ENCODE measurements at regions not wholly inside any gene's neighbourhood (a gene's known extent, or its start where the extent isn't known, plus 50 kb on each side); places are given as distances from the start of the nearest gene placed in this dataset.

DNA sequence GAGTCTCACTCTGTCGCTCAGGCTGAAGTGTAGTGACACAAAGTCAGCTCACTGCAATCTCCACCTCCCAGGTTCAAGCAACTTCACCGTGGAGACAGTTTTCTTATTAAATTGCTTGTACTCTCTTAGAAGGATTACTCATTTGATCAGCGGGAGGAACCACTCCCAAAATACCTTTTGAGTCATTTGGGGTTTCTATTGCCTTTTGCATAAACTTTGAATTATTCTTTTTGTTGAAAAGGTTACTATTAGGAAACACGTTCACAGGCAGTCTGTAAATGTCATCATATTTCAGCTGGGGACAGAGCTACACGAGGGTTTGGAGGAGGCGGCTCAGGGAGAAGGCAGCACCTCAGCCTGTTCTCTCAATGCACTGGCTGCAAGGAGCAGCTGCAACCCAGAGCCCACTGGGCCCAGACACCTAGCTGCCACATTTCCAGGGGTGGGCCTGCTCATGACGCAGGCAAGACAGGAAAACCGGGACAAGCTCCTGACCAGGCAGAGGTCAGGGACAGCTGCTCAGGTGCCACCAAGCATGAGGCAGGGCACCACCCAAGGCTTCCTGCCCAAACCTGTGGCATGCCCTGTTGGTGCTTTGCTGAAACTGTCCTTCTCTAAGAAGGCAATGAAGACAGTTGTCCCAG is 205.9 kb downstream of the BMP7 start:
- TF ChIP-seq POLR2A (IDR thresholded peaks at IDR 0.05) (no peak), POLR2AphosphoS5 (IDR thresholded peaks at IDR 0.05) (no peak)
- TF ChIP-seq, protein P1, sequence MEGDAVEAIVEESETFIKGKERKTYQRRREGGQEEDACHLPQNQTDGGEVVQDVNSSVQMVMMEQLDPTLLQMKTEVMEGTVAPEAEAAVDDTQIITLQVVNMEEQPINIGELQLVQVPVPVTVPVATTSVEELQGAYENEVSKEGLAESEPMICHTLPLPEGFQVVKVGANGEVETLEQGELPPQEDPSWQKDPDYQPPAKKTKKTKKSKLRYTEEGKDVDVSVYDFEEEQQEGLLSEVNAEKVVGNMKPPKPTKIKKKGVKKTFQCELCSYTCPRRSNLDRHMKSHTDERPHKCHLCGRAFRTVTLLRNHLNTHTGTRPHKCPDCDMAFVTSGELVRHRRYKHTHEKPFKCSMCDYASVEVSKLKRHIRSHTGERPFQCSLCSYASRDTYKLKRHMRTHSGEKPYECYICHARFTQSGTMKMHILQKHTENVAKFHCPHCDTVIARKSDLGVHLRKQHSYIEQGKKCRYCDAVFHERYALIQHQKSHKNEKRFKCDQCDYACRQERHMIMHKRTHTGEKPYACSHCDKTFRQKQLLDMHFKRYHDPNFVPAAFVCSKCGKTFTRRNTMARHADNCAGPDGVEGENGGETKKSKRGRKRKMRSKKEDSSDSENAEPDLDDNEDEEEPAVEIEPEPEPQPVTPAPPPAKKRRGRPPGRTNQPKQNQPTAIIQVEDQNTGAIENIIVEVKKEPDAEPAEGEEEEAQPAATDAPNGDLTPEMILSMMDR (IDR thresholded peaks at IDR 0.05 in 8 of 11, conservative IDR thresholded peaks at IDR 0.05 in 3 of 11), result no peak
- H3K9me3 ChIP-seq, result no peaks in the 10 kb centered on the region
- WGBS, 5 donors, result 60 to 68% (median 64%) methylated on average over 8 of the region's 8 CpGs
- H3K4me1 ChIP-seq, result no peaks in the 10 kb centered on the region
- H3K36me3 ChIP-seq, result no peaks in the 10 kb centered on the region
- DNase-seq, result no peak
- peaks cover 0 to 56% (median 0%) of the 10 kb centered on the region in 7 donors for H3K27me3 ChIP-seq (replicated peaks in 1 of 7)
- H3K27ac ChIP-seq, result no peak overlapping the region
- H3K4me3 ChIP-seq, result no peak overlapping the region
- intact Hi-C loops (cut with DNase I; ENCODE audit: low total_unique reads), result no loop called here

GRCh38 chr20:57061051-57061900 is 205.2 kb downstream of the BMP7 start:
- Histone ChIP-seq H3K27ac (no peak overlapping the region), H3K4me1 (no peaks in the 10 kb centered on the region), H3K36me3 (no peaks in the 10 kb centered on the region), H3K27me3 (replicated peaks in 1 of 7) (peaks cover 0 to 59% (median 0%) of the 10 kb centered on the region in 7 donors), H3K4me3 (no peak overlapping the region), H3K9me3 (no peaks in the 10 kb centered on the region)
- 43 to 58% (median 53%) methylated on average over 14 of the region's 14 CpGs for WGBS, 5 donors
- intact Hi-C loops (cut with DNase I; ENCODE audit: low total_unique reads), result no loop called here
- TF ChIP-seq POLR2A (IDR thresholded peaks at IDR 0.05) (no peak), POLR2AphosphoS5 (IDR thresholded peaks at IDR 0.05) (no peak)
- TF ChIP-seq, protein P1 (IDR thresholded peaks at IDR 0.05 in 8 of 11, conservative IDR thresholded peaks at IDR 0.05 in 3 of 11), result no peak
- no peak for DNase-seq

DNA sequence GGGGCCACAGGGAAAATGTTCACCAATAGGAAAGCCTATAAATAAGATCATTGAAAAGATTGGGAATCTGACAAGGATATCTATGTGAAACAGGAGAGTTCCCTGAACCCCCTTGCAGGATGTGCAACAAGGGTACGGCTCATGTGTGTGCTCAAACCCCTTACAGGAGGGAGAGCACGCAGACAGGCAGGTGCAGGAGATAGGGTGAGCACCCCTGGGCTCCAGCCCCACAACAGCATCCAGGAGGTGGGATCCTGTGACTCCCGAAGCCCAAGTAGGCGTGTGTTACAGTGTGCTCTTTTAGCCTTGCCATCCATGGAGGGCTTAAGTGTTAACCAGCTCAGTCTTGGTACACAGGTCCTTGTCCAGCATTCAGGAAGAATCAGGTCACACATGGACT is 204.2 kb downstream of the BMP7 start:
- Histone ChIP-seq H3K27ac (no peak overlapping the region), H3K9me3 (no peaks in the 10 kb centered on the region), H3K4me3 (no peak overlapping the region), H3K27me3 (replicated peaks in 1 of 7) (peaks cover 0 to 66% (median 0%) of the 10 kb centered on the region in 7 donors), H3K36me3 (no peaks in the 10 kb centered on the region), H3K4me1 (no peaks in the 10 kb centered on the region)
- TF ChIP-seq, protein P1 (IDR thresholded peaks at IDR 0.05 in 8 of 11, conservative IDR thresholded peaks at IDR 0.05 in 3 of 11), result no peak
- TF ChIP-seq POLR2AphosphoS5 (IDR thresholded peaks at IDR 0.05) (no peak), POLR2A (IDR thresholded peaks at IDR 0.05) (no peak)
- 75 to 86% (median 82%) methylated on average over 2 to 4 of the region's 4 CpGs for WGBS, 5 donors
- no peak for DNase-seq
- intact Hi-C loops (cut with DNase I; ENCODE audit: low total_unique reads), result no loop called here

- H3K4me1 ChIP-seq, result no peaks in the 10 kb centered on the region
- no peaks in the 10 kb centered on the region for H3K9me3 ChIP-seq
- intact Hi-C loops (cut with DNase I; ENCODE audit: low total_unique reads), result no loop called here
- 63 to 77% (median 69%) methylated on average over 8 of the region's 8 CpGs for WGBS, 5 donors
- no peak for DNase-seq
- no peak overlapping the region for H3K4me3 ChIP-seq
- H3K27ac ChIP-seq, result no peak overlapping the region
- peaks cover 0 to 62% (median 0%) of the 10 kb centered on the region in 7 donors for H3K27me3 ChIP-seq (replicated peaks in 1 of 7)
- no peaks in the 10 kb centered on the region for H3K36me3 ChIP-seq
- TF ChIP-seq, protein P1 (IDR thresholded peaks at IDR 0.05 in 8 of 11, conservative IDR thresholded peaks at IDR 0.05 in 3 of 11), result no peak
- TF ChIP-seq POLR2A (IDR thresholded peaks at IDR 0.05), result no peak
- TF ChIP-seq POLR2AphosphoS5 (IDR thresholded peaks at IDR 0.05), result no peak
These were observed 203.7 kb downstream of the BMP7 start for GRCh38 chr20:57062696-57063270.
